ENCODE measurements at regions not wholly inside any gene's neighbourhood (a gene's known extent, or its start where the extent isn't known, plus 50 kb on each side); places are given as distances from the start of the nearest gene placed in this dataset.

DNA sequence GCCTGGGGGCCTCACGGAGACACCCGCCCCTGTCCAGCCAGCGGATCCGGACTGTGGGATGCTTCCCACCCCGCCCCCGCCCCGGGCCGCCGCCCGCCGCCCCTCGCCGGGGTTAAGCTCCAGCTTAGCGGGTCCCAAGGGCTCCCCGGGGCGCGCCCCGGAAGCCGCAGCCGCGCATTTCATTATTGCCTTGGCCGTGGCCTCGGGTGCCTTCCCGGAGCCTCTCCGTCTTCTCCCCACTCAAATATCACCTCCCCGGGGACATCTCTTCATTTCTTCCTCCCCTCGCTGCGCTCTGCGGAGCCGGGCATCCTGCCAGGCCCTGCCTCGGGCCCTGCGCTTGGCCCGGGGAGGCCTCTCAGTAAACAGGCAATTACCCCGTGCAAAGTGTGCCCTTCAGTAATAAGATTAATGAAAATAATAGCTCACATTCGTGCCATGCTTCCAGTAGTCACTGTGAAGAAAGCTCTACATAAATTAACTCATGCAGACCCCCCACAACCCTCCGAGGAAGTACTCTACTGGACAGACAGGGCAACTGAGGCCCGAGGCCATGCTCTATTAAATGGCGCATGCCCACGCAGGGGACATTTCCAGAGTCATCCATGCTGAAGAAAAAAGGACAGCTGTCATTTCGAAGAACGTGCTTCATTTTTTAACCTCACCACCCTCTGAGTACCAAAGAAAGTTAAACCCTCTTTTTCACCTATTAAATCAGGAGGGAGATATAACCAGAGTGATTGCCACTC is 49.9 kb upstream of the LAPTM5 start:
- TF ChIP-seq, protein P1, sequence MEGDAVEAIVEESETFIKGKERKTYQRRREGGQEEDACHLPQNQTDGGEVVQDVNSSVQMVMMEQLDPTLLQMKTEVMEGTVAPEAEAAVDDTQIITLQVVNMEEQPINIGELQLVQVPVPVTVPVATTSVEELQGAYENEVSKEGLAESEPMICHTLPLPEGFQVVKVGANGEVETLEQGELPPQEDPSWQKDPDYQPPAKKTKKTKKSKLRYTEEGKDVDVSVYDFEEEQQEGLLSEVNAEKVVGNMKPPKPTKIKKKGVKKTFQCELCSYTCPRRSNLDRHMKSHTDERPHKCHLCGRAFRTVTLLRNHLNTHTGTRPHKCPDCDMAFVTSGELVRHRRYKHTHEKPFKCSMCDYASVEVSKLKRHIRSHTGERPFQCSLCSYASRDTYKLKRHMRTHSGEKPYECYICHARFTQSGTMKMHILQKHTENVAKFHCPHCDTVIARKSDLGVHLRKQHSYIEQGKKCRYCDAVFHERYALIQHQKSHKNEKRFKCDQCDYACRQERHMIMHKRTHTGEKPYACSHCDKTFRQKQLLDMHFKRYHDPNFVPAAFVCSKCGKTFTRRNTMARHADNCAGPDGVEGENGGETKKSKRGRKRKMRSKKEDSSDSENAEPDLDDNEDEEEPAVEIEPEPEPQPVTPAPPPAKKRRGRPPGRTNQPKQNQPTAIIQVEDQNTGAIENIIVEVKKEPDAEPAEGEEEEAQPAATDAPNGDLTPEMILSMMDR (IDR thresholded peaks at IDR 0.05; ENCODE audit: borderline replicate concordance, extremely low read depth, low read length, poor library complexity, severe bottlenecking): no peak
- no peak for TF ChIP-seq EZH2 (IDR thresholded peaks at IDR 0.05; ENCODE audit: borderline replicate concordance, low read depth, low read length, severe bottlenecking)

Measured in DND-41 (cell line).